Endodermal cell (in vitro differentiated cells): ENCODE measurements at regions not wholly inside any gene's neighbourhood (a gene's known extent, or its start where the extent isn't known, plus 50 kb on each side); places are given as distances from the start of the nearest gene placed in this dataset.

Source experiments
- DNase-seq: peaks from one replicate; pipeline ENCODE4 v3.0.0-alpha.2; 2017
- H3K27ac ChIP-seq: 2 replicates; pipeline ENCODE4 v1.5.1; 2013; ENCODE audit warnings: mild to moderate bottlenecking, low read depth, low read length, moderate library complexity
- H3K27me3 ChIP-seq: 2 replicates; pipeline ENCODE4 v1.6.1; 2013; ENCODE audit warnings: mild to moderate bottlenecking, low read length, moderate library complexity; ENCODE audit not compliant: insufficient read depth, control insufficient read depth, poor library complexity, severe bottlenecking
- H3K36me3 ChIP-seq: 2 replicates; pipeline ENCODE4 v1.7.0; 2013; ENCODE audit warnings: mild to moderate bottlenecking, low read length, moderate library complexity; ENCODE audit not compliant: control insufficient read depth, insufficient read depth
- H3K4me1 ChIP-seq: one replicate; pipeline ENCODE4 v1.7.0; 2013; ENCODE audit warnings: low read length; ENCODE audit not compliant: control insufficient read depth, insufficient read depth
- H3K4me3 ChIP-seq: 2 replicates; pipeline ENCODE4 v1.5.1; 2013; ENCODE audit warnings: mild to moderate bottlenecking, low read length, moderate library complexity
- H3K9ac ChIP-seq: 2 replicates; pipeline ENCODE4 v1.6.1; 2013; ENCODE audit warnings: mild to moderate bottlenecking, low read length, moderate library complexity; ENCODE audit not compliant: poor library complexity, severe bottlenecking; ENCODE audit errors: extremely low read depth
- H3K9me3 ChIP-seq: 2 replicates; pipeline ENCODE4 v1.6.1; 2013; ENCODE audit warnings: mild to moderate bottlenecking, low read length, moderate library complexity; ENCODE audit not compliant: control insufficient read depth
- H3K27ac Mint-ChIP-seq: 2 replicates; pipeline ENCODE4 v1.8.0; 2020; ENCODE audit warnings: mixed read lengths
- H3K27me3 Mint-ChIP-seq: 2 replicates; pipeline ENCODE4 v1.8.0; 2021; ENCODE audit warnings: mild to moderate bottlenecking, mixed read lengths; ENCODE audit not compliant: insufficient read depth
- H3K36me3 Mint-ChIP-seq: 2 replicates; pipeline ENCODE4 v1.8.0; 2020; ENCODE audit warnings: low read depth, mixed read lengths
- H3K4me1 Mint-ChIP-seq: 2 replicates; pipeline ENCODE4 v1.8.0; 2020; ENCODE audit warnings: mixed read lengths
- H3K4me3 Mint-ChIP-seq: 2 replicates; pipeline ENCODE4 v1.8.0; 2020; ENCODE audit warnings: mild to moderate bottlenecking, moderate library complexity, mixed read lengths
- H3K9me3 Mint-ChIP-seq: 2 replicates; pipeline ENCODE4 v1.8.0; 2020; ENCODE audit warnings: mild to moderate bottlenecking, mixed read lengths
- WGBS, 2 experiments: methylation state at CpG; one replicate each; pipeline versions ENCODE4 v1.1.5 to v1.1.7; 2013; ENCODE audit warnings: missing lambda C conversion rate in 2 of 2, mixed read lengths in 1 of 2; ENCODE audit not compliant: insufficient coverage in 1 of 2, insufficient read length in 1 of 2; 5-methylcytosine and 5-hydroxymethylcytosine counted together
- TF ChIP-seq, protein P1 (sequence below): fragments of 200-600 bp; sonication (generic); conservative IDR thresholded peaks from 2 replicates; pipeline ENCODE4 v1.5.0; 2021; ENCODE audit warnings: antibody characterized with exemption, mild to moderate bottlenecking

DNA sequence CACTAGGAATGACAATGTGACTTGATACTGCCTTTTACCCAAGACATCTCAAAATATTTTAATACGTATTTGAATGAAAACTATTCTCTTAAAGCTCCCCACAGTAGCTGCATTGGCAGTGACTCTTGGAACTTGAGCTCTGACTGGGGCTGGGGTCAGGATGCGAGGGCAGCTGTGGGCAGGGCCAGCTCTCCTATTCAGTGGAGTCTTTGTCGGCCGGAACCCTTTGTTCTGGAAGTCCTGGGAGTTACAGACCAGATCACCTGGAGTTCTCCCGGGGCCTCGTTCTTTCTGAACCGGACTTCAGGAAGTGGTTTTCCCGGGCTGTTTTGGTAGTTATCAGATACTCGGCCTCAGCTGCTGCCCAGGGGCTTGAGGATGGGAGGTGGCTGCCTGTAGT lies 84.9 kb downstream of the NPIPB11 start:
- Mint-ChIP-seq H3K4me3 (no peak overlapping the region), H3K27ac (no peak overlapping the region), H3K36me3 (no peaks in the 10 kb centered on the region), H3K27me3 (peaks cover 5% of the 10 kb centered on the region), H3K9me3 (no peaks in the 10 kb centered on the region), H3K4me1 (peaks cover 5% of the 10 kb centered on the region)
- Histone ChIP-seq H3K9ac (no peak overlapping the region), H3K9me3 (no peaks in the 10 kb centered on the region), H3K4me3 (no peak overlapping the region), H3K27me3 (no peaks in the 10 kb centered on the region), H3K4me1 (no peaks in the 10 kb centered on the region), H3K27ac (no peak overlapping the region), H3K36me3 (no peaks in the 10 kb centered on the region)
- WGBS, 2 experiments: 75 to 81% methylated on average over 2 to 8 of the region's 9 CpGs
- DNase-seq: no peak
- TF ChIP-seq, protein P1, sequence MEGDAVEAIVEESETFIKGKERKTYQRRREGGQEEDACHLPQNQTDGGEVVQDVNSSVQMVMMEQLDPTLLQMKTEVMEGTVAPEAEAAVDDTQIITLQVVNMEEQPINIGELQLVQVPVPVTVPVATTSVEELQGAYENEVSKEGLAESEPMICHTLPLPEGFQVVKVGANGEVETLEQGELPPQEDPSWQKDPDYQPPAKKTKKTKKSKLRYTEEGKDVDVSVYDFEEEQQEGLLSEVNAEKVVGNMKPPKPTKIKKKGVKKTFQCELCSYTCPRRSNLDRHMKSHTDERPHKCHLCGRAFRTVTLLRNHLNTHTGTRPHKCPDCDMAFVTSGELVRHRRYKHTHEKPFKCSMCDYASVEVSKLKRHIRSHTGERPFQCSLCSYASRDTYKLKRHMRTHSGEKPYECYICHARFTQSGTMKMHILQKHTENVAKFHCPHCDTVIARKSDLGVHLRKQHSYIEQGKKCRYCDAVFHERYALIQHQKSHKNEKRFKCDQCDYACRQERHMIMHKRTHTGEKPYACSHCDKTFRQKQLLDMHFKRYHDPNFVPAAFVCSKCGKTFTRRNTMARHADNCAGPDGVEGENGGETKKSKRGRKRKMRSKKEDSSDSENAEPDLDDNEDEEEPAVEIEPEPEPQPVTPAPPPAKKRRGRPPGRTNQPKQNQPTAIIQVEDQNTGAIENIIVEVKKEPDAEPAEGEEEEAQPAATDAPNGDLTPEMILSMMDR: no peak

DNA sequence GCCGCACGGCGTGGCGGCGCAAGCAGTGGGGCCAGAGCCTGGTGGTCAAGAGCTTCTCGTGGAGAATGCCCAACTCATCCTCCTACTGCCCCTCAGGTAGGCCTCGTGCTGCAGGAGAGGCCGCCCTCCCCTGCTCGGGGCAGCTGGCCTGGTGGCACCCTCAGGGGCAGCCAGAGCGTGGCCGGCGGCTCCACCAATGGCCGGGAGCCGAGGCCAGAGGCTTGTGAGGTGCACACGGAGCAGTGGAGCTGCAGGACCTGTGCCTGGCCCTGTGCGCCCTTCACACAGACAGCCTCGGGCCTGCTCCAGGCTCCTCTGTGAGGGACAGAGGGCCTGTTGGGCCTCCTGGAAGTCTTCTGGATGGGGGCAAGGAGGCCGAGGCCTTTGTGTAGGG lies 85.5 kb downstream of the NPIPB11 start:
- H3K4me3 Mint-ChIP-seq: no peak overlapping the region
- no peaks in the 10 kb centered on the region for H3K36me3 Mint-ChIP-seq
- peaks cover 5% of the 10 kb centered on the region for H3K27me3 Mint-ChIP-seq
- Histone ChIP-seq H3K27me3 (no peaks in the 10 kb centered on the region), H3K4me1 (no peaks in the 10 kb centered on the region), H3K9ac (no peak overlapping the region), H3K36me3 (no peaks in the 10 kb centered on the region), H3K9me3 (no peaks in the 10 kb centered on the region), H3K27ac (no peak overlapping the region), H3K4me3 (no peak overlapping the region)
- no peak overlapping the region for H3K27ac Mint-ChIP-seq
- H3K9me3 Mint-ChIP-seq: no peaks in the 10 kb centered on the region
- TF ChIP-seq, protein P1: no peak
- H3K4me1 Mint-ChIP-seq: peaks cover 5% of the 10 kb centered on the region
- WGBS, 2 experiments: 92 to 96% methylated on average over 10 to 18 of the region's 18 CpGs
- DNase-seq: no peak

DNA sequence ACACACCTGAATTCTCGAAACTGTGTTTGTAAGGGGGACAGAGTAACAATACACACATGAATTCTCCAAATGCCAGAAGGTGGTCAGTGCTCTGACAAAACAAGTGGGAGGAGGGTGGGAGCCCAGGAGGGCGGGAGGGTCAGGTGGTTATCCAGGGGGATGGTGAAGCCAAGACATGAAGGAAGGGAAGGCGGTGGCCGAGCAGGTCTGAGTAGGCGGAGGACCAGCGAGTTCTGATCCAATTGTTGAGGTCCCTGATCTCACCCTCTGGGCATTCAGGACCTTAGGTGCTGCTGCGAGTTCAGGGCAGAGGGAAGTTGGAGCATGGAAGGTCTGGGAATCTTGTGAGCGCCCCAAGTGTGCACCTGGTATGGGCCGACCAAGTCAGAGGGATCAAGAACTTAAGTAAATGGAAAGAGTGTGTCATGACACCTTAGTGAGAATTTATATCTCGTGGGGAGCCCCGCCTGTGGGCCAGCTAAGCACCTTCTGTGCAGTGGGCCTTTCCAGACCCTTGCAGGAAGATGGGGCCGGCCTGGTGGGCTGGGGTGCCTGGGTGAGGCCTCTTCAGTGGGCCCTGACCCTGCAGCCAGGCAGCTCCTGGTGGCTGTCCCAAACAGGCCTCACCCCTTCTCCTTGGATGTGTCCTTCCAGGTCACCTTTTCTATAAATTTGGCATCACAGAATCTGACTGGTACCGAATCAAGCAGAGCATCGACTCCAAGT lies 86.1 kb downstream of the NPIPB11 start:
- DNase-seq: peak; percentile 61
- Histone ChIP-seq H3K4me1 (no peaks in the 10 kb centered on the region), H3K9me3 (no peaks in the 10 kb centered on the region), H3K27ac (no peak overlapping the region), H3K27me3 (no peaks in the 10 kb centered on the region), H3K9ac (no peak overlapping the region), H3K4me3 (no peak overlapping the region), H3K36me3 (no peaks in the 10 kb centered on the region)
- H3K27ac Mint-ChIP-seq: peak overlapping the region; percentile 48
- TF ChIP-seq, protein P1: no peak
- H3K27me3 Mint-ChIP-seq: peaks cover 5% of the 10 kb centered on the region
- H3K4me1 Mint-ChIP-seq: peaks cover 8% of the 10 kb centered on the region
- H3K9me3 Mint-ChIP-seq: no peaks in the 10 kb centered on the region
- WGBS, 2 experiments: 91 to 92% methylated on average over 9 to 14 of the region's 14 CpGs
- H3K36me3 Mint-ChIP-seq: no peaks in the 10 kb centered on the region
- no peak overlapping the region for H3K4me3 Mint-ChIP-seq
